Stomach (tissue), 8 donors: ENCODE measurements at regions not wholly inside any gene's neighbourhood (a gene's known extent, or its start where the extent isn't known, plus 50 kb on each side); places are given as distances from the start of the nearest gene placed in this dataset.

Source experiments
- DNase-seq, 2 donors: peaks; one replicate each; pipeline versions ENCODE4 v3.0.0 to v3.0.0-alpha.2; 2013 to 2019
- H3K27ac ChIP-seq, 5 donors: fragments of 200-600 bp in 4 of 5; sonication (generic) in 4 of 5; one replicate each; pipeline ENCODE4 v1.5.1; 2013 to 2019; ENCODE audit warnings: mild to moderate bottlenecking in 1 of 5, moderate library complexity in 1 of 5
- H3K27me3 ChIP-seq, 3 donors: fragments of 200-600 bp; sonication (generic); one replicate each; pipeline ENCODE4 v1.5.1; 2017 to 2019; ENCODE audit warnings: mixed run types in 1 of 3
- H3K36me3 ChIP-seq, 4 donors: fragments of 200-600 bp; sonication (generic); 1 replicate in 3 of 4; 2 replicates in 1 of 4; pipeline ENCODE4 v1.5.1; 2016 to 2019
- H3K4me1 ChIP-seq, 4 donors: fragments of 200-600 bp; sonication (generic); one replicate each; pipeline ENCODE4 v1.5.1; 2016 to 2019
- H3K4me3 ChIP-seq, 4 donors: fragments of 200-600 bp; sonication (generic) in 3 of 4; one replicate each; pipeline ENCODE4 v1.5.1; 2016 to 2019; ENCODE audit warnings: mild to moderate bottlenecking in 1 of 4
- H3K9me3 ChIP-seq, 4 donors: fragments of 200-600 bp; sonication (generic); one replicate each; pipeline ENCODE4 v1.5.1; 2016 to 2019
- EP300 ChIP-seq: sonication (generic); formaldehyde crosslinking; IDR thresholded peaks from one replicate; pipeline ENCODE4 v1.6.1; 2017; ENCODE audit warnings: antibody characterized with exemption
- POLR2A ChIP-seq, 4 donors: fragments of 450-650 bp; IDR thresholded peaks; one replicate each; pipeline ENCODE4 v1.6.1; 2016; ENCODE audit warnings: antibody characterized with exemption in 4 of 4, control low read depth in 2 of 4, mild to moderate bottlenecking in 1 of 4, moderate library complexity in 1 of 4
- POLR2AphosphoS5 ChIP-seq, 3 donors: sonication (generic); formaldehyde crosslinking; IDR thresholded peaks; one replicate each; pipeline ENCODE4 v1.6.1; 2016; ENCODE audit warnings: antibody characterized with exemption in 3 of 3
- WGBS, 5 donors: extraction: QIAGEN DNeasy Blood & Tissue Kit in 3 of 5; methylation state at CpG; one replicate each; pipeline versions ENCODE4 v1.1.5 to v1.1.7; 2013 to 2018; 5-methylcytosine and 5-hydroxymethylcytosine counted together
- intact Hi-C: fragments of 100-400 bp; cut with DNase I; formaldehyde crosslinking; loops from one replicate; pipeline ENCODE4 v1.15.1; 2023; ENCODE audit warnings: low total_unique reads
- TF ChIP-seq, protein P1 (sequence below), 7 experiments: fragments of 450-650 bp in 4 of 7; fragments of 200-600 bp in 3 of 7; sonication (generic) in 3 of 7; IDR thresholded peaks; one replicate each; pipeline ENCODE4 v1.5.1; 2016 to 2019; ENCODE audit warnings: antibody characterized with exemption in 7 of 7, control low read depth in 2 of 7, mild to moderate bottlenecking in 1 of 7
- donor health status: healthy with polysubstance abuse.
- donor health status: Bipolar disorder and iron deficiency.
- donor health status: healthy.

DNA sequence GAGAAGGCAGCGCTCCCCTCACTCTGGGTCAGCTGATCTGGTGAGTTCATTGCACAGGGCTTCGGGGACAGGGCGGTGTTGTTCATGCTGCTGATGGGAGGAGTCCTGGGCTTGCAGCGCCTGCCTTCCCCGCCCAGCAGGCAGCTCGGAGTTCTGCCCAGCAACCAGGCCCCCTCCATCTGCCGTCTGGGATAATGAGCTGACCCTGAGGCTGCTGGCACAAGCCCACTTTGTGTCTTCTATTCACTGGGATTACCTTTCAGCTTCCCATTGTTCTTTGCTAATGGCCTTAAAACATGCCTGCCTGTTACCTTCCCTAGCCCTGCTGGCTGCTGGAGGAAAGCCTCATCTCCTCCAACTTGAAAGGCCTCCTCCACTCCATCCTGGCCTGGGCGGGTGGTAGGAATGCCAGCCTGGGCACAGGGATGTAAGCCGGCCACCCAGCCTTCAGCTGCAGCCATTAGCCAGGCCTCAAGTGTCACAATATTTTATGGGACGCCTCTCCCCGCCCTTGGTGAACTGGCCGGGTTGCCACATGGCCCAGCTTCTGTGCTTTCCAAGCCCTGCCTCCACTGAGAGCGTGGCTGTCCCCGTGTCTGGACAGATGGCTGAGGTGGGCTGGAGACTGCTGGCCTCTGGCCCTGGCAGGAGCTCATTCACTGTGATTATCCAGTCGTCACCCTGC, 70.4 kb downstream of the GADD45G start:
- TF ChIP-seq POLR2AphosphoS5 (IDR thresholded peaks at IDR 0.05), result no peak
- TF ChIP-seq EP300, result no peak
- TF ChIP-seq, protein P1, sequence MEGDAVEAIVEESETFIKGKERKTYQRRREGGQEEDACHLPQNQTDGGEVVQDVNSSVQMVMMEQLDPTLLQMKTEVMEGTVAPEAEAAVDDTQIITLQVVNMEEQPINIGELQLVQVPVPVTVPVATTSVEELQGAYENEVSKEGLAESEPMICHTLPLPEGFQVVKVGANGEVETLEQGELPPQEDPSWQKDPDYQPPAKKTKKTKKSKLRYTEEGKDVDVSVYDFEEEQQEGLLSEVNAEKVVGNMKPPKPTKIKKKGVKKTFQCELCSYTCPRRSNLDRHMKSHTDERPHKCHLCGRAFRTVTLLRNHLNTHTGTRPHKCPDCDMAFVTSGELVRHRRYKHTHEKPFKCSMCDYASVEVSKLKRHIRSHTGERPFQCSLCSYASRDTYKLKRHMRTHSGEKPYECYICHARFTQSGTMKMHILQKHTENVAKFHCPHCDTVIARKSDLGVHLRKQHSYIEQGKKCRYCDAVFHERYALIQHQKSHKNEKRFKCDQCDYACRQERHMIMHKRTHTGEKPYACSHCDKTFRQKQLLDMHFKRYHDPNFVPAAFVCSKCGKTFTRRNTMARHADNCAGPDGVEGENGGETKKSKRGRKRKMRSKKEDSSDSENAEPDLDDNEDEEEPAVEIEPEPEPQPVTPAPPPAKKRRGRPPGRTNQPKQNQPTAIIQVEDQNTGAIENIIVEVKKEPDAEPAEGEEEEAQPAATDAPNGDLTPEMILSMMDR (IDR thresholded peaks at IDR 0.05), result no peak
- no peak for TF ChIP-seq POLR2A (IDR thresholded peaks at IDR 0.05)
- Histone ChIP-seq H3K36me3 (no peaks in the 10 kb centered on the region), H3K9me3 (no peaks in the 10 kb centered on the region), H3K27me3 (no peaks in the 10 kb centered on the region), H3K4me1 (peaks cover 39 to 54% (median 49%) of the 10 kb centered on the region in 4 donors), H3K27ac (peak overlapping the region in 4 of 5 donors; percentile 2 to 67 (median 18)), H3K4me3 (no peak overlapping the region)
- intact Hi-C loops, result no loop called here
- 35 to 56% (median 43%) methylated on average over 12 to 15 of the region's 15 CpGs for WGBS, 5 donors
- peak; percentile 59 to 83 for DNase-seq

DNA sequence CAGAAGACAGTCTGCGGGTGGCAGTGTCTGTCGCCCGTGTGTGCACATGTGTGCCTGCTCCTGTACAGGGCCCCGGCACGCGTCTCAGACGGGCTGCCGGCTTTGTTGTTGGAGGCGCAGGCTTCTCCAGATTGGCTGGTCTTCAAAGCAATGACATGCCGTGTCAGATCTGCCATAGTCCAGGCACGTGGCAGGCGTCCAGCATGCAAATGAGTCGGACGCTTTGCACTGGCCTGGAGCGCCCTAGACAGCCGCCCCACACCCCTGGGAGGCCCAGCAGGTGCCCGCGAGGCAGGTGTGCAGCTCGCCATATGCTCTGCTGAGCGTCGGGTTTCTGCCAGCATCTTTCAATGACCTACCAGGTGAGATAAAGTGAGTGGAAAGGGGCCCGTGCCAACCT, 71.5 kb downstream of the GADD45G start:
- DNase-seq, result peak; percentile 78 to 97
- Histone ChIP-seq H3K4me3 (no peak overlapping the region), H3K9me3 (no peaks in the 10 kb centered on the region), H3K4me1 (peaks cover 39 to 45% (median 44%) of the 10 kb centered on the region in 4 donors), H3K27ac (peak overlapping the region in 4 of 5 donors; percentile 32 to 72 (median 68)), H3K36me3 (no peaks in the 10 kb centered on the region), H3K27me3 (no peaks in the 10 kb centered on the region)
- intact Hi-C loops, result no loop called here
- TF ChIP-seq POLR2AphosphoS5 (IDR thresholded peaks at IDR 0.05), result peak; percentile 29 to 75 (median 72)
- TF ChIP-seq EP300, result no peak
- WGBS, 5 donors, result 19 to 54% (median 35%) methylated on average over 17 to 22 of the region's 22 CpGs

DNA sequence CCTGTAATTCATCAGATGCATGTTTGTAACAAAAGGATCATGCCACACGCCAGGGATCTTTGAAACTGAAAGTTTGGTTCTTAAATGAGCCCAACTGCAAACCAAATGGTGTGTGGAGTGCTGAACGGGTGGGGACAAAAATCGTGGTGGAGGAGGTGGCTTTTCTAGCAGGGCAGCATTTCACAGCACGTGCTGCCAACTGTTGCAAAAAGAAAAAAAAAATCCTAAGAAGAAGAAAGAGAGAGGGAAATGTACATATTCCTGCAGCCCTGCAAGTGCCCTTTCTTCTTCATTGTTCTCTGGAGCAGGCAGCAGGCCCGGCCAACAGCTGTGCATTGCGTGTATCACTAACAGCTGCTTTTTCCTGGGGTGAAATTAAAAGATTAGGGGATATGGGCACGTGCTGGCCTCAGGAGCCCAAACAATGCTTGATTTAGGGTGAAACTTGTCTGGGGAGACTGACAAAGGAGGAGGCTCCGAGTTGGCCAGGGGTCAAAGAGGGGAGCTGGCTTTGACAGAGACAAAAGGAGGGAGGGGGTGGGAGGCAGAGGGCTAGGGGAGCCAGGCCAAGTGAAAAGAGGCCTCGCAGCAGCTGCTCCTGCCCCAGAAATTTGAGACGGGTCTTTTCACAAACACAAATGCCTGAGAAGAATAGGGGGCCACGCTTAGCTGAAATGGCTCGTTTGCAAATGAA, 73.0 kb downstream of the GADD45G start:
- DNase-seq, result peak; percentile 55 to 77
- WGBS, 5 donors, result 27 to 40% (median 34%) methylated on average over 12 of the region's 12 CpGs
- Histone ChIP-seq H3K9me3 (no peaks in the 10 kb centered on the region), H3K27me3 (no peaks in the 10 kb centered on the region), H3K4me3 (no peak overlapping the region), H3K36me3 (no peaks in the 10 kb centered on the region), H3K4me1 (peaks cover 39 to 45% (median 44%) of the 10 kb centered on the region in 4 donors), H3K27ac (peak overlapping the region in 4 of 5 donors; percentile 17 to 68 (median 44))
- intact Hi-C loops, result no loop called here
- TF ChIP-seq EP300 (no peak), POLR2AphosphoS5 (IDR thresholded peaks at IDR 0.05) (no peak), POLR2A (IDR thresholded peaks at IDR 0.05) (no peak)
- TF ChIP-seq, protein P1 (IDR thresholded peaks at IDR 0.05), result no peak

DNA sequence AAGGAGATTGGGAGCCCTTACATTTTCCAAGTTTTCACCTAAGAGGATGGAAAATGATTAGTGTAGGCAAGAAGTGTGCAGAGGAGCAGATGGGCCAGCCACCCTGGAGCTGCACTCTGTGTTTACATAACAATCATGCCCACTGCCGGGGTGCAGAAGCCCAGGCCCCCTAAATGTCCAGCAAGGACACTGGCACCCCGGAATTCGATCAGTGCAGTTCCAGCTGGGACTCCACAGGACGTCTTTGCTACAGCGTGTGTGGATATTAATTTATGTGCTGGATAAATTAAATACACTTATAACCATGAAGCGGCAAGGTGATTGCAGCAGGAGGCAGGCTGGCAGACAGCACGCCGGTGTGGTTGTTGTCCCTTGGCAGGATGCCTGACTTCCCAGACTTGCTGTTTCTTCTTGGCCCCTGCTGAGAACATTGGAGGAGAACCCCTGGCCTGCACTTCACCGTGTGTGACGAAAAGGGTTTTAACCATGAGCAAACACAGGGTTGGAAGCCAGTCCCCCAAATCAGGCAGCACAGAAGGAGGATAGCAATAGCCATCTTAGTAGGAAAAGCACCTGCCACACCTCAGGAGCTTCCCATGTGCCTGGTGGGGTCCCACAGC, 73.7 kb downstream of the GADD45G start:
- TF ChIP-seq POLR2A (IDR thresholded peaks at IDR 0.05) (no peak), EP300 (no peak), POLR2AphosphoS5 (IDR thresholded peaks at IDR 0.05) (no peak)
- TF ChIP-seq, protein P1 (IDR thresholded peaks at IDR 0.05), result no peak
- Histone ChIP-seq H3K36me3 (no peaks in the 10 kb centered on the region), H3K9me3 (no peaks in the 10 kb centered on the region), H3K27ac (peak overlapping the region in 2 of 5 donors; percentile 50 to 56), H3K27me3 (no peaks in the 10 kb centered on the region), H3K4me3 (no peak overlapping the region), H3K4me1 (peaks cover 39 to 45% (median 44%) of the 10 kb centered on the region in 4 donors)
- DNase-seq, result no peak
- intact Hi-C loops, result no loop called here
- WGBS, 5 donors, result 64 to 76% (median 74%) methylated on average over 10 of the region's 10 CpGs
